Type B pancreatic cell (in vitro differentiated cells): ENCODE measurements at regions not wholly inside any gene's neighbourhood (a gene's known extent, or its start where the extent isn't known, plus 50 kb on each side); places are given as distances from the start of the nearest gene placed in this dataset.

Experiments
- DNase-seq: peaks from one replicate; pipeline ENCODE4 v3.0.0; 2021; ENCODE audit warnings: mixed read lengths; ENCODE audit not compliant: unreplicated experiment; ENCODE audit errors: extremely low spot score
- H3K27ac Mint-ChIP-seq: 2 replicates; pipeline ENCODE4 v1.8.0; 2021; ENCODE audit warnings: mild to moderate bottlenecking, mixed read lengths
- H3K27me3 Mint-ChIP-seq: 2 replicates; pipeline ENCODE4 v1.8.0; 2021; ENCODE audit warnings: mixed read lengths
- H3K36me3 Mint-ChIP-seq: 2 replicates; pipeline ENCODE4 v1.8.0; 2021; ENCODE audit warnings: mixed read lengths
- H3K4me1 Mint-ChIP-seq: one replicate; pipeline ENCODE4 v1.8.0; 2021; ENCODE audit warnings: mixed read lengths; ENCODE audit not compliant: unreplicated experiment
- H3K4me3 Mint-ChIP-seq: 2 replicates; pipeline ENCODE4 v1.8.0; 2021; ENCODE audit warnings: mild to moderate bottlenecking, mixed read lengths
- H3K9me3 Mint-ChIP-seq: 2 replicates; pipeline ENCODE4 v1.8.0; 2021; ENCODE audit warnings: mixed read lengths
- TF ChIP-seq, protein P1 (sequence below): fragments of 200-600 bp; sonication (generic); conservative IDR thresholded peaks from 2 replicates; pipeline ENCODE4 v1.5.0; 2021; ENCODE audit warnings: antibody characterized with exemption, mild to moderate bottlenecking

DNA sequence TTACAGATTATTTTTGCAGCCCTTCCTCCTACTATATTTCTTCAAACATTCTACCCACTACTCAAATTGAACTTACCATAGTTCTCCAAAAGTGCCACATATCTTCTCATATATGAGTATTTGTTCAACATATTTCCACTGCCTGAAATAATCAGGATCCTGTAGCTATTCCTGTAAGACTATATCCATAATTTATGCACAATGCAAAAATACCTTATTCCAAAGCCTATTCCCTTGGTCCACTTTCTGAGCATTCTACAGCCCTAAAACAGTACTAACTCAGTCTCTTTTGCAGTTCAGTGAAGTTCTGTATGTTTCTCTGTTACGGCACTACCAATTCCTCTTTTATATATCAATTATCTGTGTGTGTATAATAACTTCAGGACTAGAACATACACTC lies 1283.7 kb upstream of the ADGRL2 start:
- Mint-ChIP-seq H3K27me3 (no peaks in the 10 kb centered on the region), H3K36me3 (no peaks in the 10 kb centered on the region), H3K27ac (no peak overlapping the region), H3K4me1 (no peaks in the 10 kb centered on the region), H3K9me3 (no peaks in the 10 kb centered on the region), H3K4me3 (no peak overlapping the region)
- DNase-seq = no peak
- TF ChIP-seq, protein P1, sequence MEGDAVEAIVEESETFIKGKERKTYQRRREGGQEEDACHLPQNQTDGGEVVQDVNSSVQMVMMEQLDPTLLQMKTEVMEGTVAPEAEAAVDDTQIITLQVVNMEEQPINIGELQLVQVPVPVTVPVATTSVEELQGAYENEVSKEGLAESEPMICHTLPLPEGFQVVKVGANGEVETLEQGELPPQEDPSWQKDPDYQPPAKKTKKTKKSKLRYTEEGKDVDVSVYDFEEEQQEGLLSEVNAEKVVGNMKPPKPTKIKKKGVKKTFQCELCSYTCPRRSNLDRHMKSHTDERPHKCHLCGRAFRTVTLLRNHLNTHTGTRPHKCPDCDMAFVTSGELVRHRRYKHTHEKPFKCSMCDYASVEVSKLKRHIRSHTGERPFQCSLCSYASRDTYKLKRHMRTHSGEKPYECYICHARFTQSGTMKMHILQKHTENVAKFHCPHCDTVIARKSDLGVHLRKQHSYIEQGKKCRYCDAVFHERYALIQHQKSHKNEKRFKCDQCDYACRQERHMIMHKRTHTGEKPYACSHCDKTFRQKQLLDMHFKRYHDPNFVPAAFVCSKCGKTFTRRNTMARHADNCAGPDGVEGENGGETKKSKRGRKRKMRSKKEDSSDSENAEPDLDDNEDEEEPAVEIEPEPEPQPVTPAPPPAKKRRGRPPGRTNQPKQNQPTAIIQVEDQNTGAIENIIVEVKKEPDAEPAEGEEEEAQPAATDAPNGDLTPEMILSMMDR = no peak

DNA sequence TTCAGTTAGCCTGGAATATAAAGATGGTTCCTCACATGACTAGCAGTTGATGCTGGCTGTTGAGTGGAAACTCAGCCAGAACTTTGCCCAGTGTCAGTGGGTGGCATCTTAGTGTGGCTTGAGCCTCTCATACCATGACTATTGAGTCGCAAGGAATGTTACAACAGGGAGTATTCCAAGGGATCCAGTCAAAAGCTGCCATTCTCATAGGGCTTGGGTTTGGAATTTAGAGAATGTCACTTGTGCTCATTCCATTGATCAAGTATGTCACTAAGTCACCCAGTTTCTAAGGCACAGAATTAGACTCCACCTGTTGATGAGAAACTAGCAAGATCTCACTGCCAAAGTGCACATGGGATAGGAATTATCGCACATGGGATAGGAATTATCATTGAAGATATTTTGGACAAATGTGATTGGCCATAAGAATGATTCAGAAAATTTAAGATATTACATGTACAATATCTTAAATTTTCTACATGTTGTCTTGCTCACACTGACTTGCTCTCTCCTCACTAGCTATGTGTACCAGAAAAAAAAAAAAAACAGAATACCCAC lies 1290.7 kb upstream of the ADGRL2 start:
- H3K4me3 Mint-ChIP-seq = no peak overlapping the region
- H3K9me3 Mint-ChIP-seq = peaks cover 11% of the 10 kb centered on the region
- H3K36me3 Mint-ChIP-seq = no peaks in the 10 kb centered on the region
- peak overlapping the region; percentile 37 for H3K27ac Mint-ChIP-seq
- TF ChIP-seq, protein P1 = no peak
- H3K27me3 Mint-ChIP-seq = no peaks in the 10 kb centered on the region
- no peak for DNase-seq
- H3K4me1 Mint-ChIP-seq = no peaks in the 10 kb centered on the region

DNA sequence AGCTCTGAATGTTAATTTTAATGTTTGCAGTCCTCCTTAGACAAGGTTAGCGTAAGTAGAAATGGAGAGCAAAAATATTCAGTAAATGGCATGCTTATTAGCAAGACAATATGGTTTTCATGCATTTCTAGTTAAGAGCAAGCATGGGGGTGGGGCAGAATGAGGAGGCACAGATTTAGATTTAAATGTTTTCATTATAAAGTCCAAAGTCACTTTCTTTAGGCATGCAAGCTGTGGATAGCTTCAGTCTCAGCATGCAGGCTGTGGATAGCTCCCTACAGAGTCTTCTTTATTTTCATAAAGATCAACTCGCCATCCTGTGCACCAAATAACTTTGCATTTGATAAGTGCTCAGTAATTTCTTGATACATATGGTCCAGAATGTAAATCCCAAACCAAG lies 1294.5 kb upstream of the ADGRL2 start:
- no peak for DNase-seq
- Mint-ChIP-seq H3K36me3 (no peaks in the 10 kb centered on the region), H3K4me1 (no peaks in the 10 kb centered on the region), H3K27me3 (no peaks in the 10 kb centered on the region), H3K27ac (no peak overlapping the region), H3K9me3 (peaks cover 11% of the 10 kb centered on the region), H3K4me3 (no peak overlapping the region)
- TF ChIP-seq, protein P1 = no peak

DNA sequence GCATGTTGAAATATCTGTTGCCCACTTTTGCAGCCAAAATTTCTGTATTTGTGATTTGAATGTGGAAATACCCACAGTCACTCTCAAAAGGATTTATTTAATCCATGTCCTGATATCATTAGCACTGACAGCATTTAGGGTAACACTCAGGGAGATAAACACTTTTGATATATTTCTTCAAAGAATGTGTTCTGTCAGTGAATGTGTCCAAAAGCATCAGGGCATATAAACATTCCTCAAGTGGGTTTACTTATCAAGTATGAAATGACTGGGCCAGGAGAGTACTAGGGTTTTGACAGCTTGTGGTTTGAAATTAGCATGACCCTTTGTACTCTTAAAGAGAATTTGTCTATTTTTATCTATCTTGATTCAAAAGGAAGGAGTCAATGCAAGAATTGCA lies 1302.1 kb upstream of the ADGRL2 start:
- H3K27ac Mint-ChIP-seq = no peak overlapping the region
- no peaks in the 10 kb centered on the region for H3K4me1 Mint-ChIP-seq
- DNase-seq = no peak
- TF ChIP-seq, protein P1 = no peak
- H3K27me3 Mint-ChIP-seq = no peaks in the 10 kb centered on the region
- no peaks in the 10 kb centered on the region for H3K9me3 Mint-ChIP-seq
- H3K4me3 Mint-ChIP-seq = no peak overlapping the region
- no peaks in the 10 kb centered on the region for H3K36me3 Mint-ChIP-seq

- Mint-ChIP-seq H3K27me3 (no peaks in the 10 kb centered on the region), H3K27ac (no peak overlapping the region), H3K36me3 (no peaks in the 10 kb centered on the region), H3K4me1 (no peaks in the 10 kb centered on the region), H3K4me3 (no peak overlapping the region), H3K9me3 (no peaks in the 10 kb centered on the region)
- TF ChIP-seq, protein P1 = no peak
- DNase-seq = no peak
Observed at GRCh38 chr1:80495806-80496205, 1304.9 kb upstream of the ADGRL2 start.

- no peak for DNase-seq
- Mint-ChIP-seq H3K27me3 (no peaks in the 10 kb centered on the region), H3K36me3 (no peaks in the 10 kb centered on the region), H3K9me3 (no peaks in the 10 kb centered on the region), H3K4me3 (no peak overlapping the region), H3K4me1 (no peaks in the 10 kb centered on the region), H3K27ac (no peak overlapping the region)
- TF ChIP-seq, protein P1 = no peak
Observed at GRCh38 chr1:80472145-80472544, 1328.6 kb upstream of the ADGRL2 start.
